Smooth muscle cell (in vitro differentiated cells): ENCODE measurements at regions not wholly inside any gene's neighbourhood (a gene's known extent, or its start where the extent isn't known, plus 50 kb on each side); places are given as distances from the start of the nearest gene placed in this dataset.

Experiments
- DNase-seq: peaks from one replicate; lab custom pipeline; 2025; ENCODE audit not compliant: unreplicated experiment; lab: John Stamatoyannopoulos, UW
- H2AFZ ChIP-seq: fragments of 200-600 bp; sonication (generic); 2 replicates; pipeline ENCODE4 v1.6.0; 2016; ENCODE audit warnings: antibody characterized with exemption, low read depth, mild to moderate bottlenecking
- H3F3A ChIP-seq: fragments of 200-600 bp; sonication (generic); 2 replicates; pipeline ENCODE4 v1.6.0; 2017; ENCODE audit warnings: antibody characterized with exemption, low read depth
- H3K27ac ChIP-seq: fragments of 200-600 bp; sonication (generic); 2 replicates; pipeline ENCODE4 v1.5.1; 2016; ENCODE audit warnings: low read depth, mild to moderate bottlenecking
- H3K27me3 ChIP-seq: fragments of 200-600 bp; sonication (generic); 2 replicates; pipeline ENCODE4 v1.6.1; 2016; ENCODE audit warnings: low read depth, mild to moderate bottlenecking
- H3K36me3 ChIP-seq: fragments of 200-600 bp; sonication (generic); 2 replicates; pipeline ENCODE4 v1.5.1; 2016; ENCODE audit warnings: low read depth
- H3K4me1 ChIP-seq: fragments of 200-600 bp; sonication (generic); 2 replicates; pipeline ENCODE4 v1.5.1; 2016; ENCODE audit warnings: low read depth
- H3K4me2 ChIP-seq: fragments of 200-600 bp; sonication (generic); 2 replicates; pipeline ENCODE4 v1.6.0; 2016; ENCODE audit warnings: mild to moderate bottlenecking
- H3K4me3 ChIP-seq: fragments of 200-600 bp; sonication (generic); 2 replicates; pipeline ENCODE4 v1.5.1; 2016; ENCODE audit warnings: mild to moderate bottlenecking
- H3K79me2 ChIP-seq: fragments of 200-600 bp; sonication (generic); 2 replicates; pipeline ENCODE4 v1.6.0; 2016; ENCODE audit warnings: low read depth, mild to moderate bottlenecking
- H3K9ac ChIP-seq: fragments of 200-600 bp; sonication (generic); 2 replicates; pipeline ENCODE4 v1.6.0; 2016; ENCODE audit warnings: low read depth
- H3K9me3 ChIP-seq: fragments of 200-600 bp; sonication (generic); replicated peaks from 2 replicates; pipeline ENCODE4 v1.5.1; 2016; ENCODE audit warnings: low read depth
- H4K20me1 ChIP-seq: fragments of 200-600 bp; sonication (generic); 2 replicates; pipeline ENCODE4 v1.6.0; 2016; ENCODE audit warnings: low read depth
- CTCF ChIP-seq: fragments of 200-600 bp; sonication (generic); IDR thresholded peaks from 2 replicates; pipeline ENCODE4 v1.5.1; 2017; ENCODE audit warnings: borderline replicate concordance, mild to moderate bottlenecking, antibody characterized with exemption; ENCODE audit not compliant: insufficient read depth, poor library complexity, severe bottlenecking
- WGBS: methylation state at CpG from one replicate; pipeline ENCODE4 v1.1.7; 2016; ENCODE audit warnings: low lambda C conversion rate; 5-methylcytosine and 5-hydroxymethylcytosine counted together

GRCh38 chr14:101065246-101065645, 161.7 kb upstream of the RTL1 start:
- no peaks in the 10 kb centered on the region for H3K79me2 ChIP-seq
- no peak overlapping the region for H3K4me3 ChIP-seq
- no peaks in the 10 kb centered on the region for H3F3A ChIP-seq
- 96% methylated on average over 27 of the region's 27 CpGs for WGBS
- H4K20me1 ChIP-seq: no peaks in the 10 kb centered on the region
- H3K27me3 ChIP-seq: no peaks in the 10 kb centered on the region
- H3K9me3 ChIP-seq: no peaks in the 10 kb centered on the region
- H3K27ac ChIP-seq: no peak overlapping the region
- no peak overlapping the region for H3K9ac ChIP-seq
- no peak for TF ChIP-seq CTCF
- no peak overlapping the region for H2AFZ ChIP-seq
- H3K4me2 ChIP-seq: no peak overlapping the region
- DNase-seq: no peak
- H3K36me3 ChIP-seq: no peaks in the 10 kb centered on the region
- no peaks in the 10 kb centered on the region for H3K4me1 ChIP-seq

- no peak overlapping the region for H3K9ac ChIP-seq
- no peaks in the 10 kb centered on the region for H3K36me3 ChIP-seq
- no peaks in the 10 kb centered on the region for H3K79me2 ChIP-seq
- WGBS: 97% methylated on average over 43 of the region's 43 CpGs
- H3F3A ChIP-seq: no peaks in the 10 kb centered on the region
- no peak overlapping the region for H2AFZ ChIP-seq
- no peak for DNase-seq
- no peak for TF ChIP-seq CTCF
- H3K4me3 ChIP-seq: no peak overlapping the region
- H3K9me3 ChIP-seq: no peaks in the 10 kb centered on the region
- H3K4me2 ChIP-seq: no peak overlapping the region
- no peaks in the 10 kb centered on the region for H4K20me1 ChIP-seq
- H3K27ac ChIP-seq: no peak overlapping the region
- no peaks in the 10 kb centered on the region for H3K27me3 ChIP-seq
- H3K4me1 ChIP-seq: no peaks in the 10 kb centered on the region
These were observed 162.5 kb upstream of the RTL1 start for GRCh38 chr14:101065696-101066694.

- H3K4me3 ChIP-seq: no peak overlapping the region
- H3K9me3 ChIP-seq: no peaks in the 10 kb centered on the region
- H2AFZ ChIP-seq: no peak overlapping the region
- WGBS: 97% methylated on average over 10 of the region's 12 CpGs
- no peak overlapping the region for H3K9ac ChIP-seq
- no peaks in the 10 kb centered on the region for H3K27me3 ChIP-seq
- no peak for DNase-seq
- no peaks in the 10 kb centered on the region for H3K79me2 ChIP-seq
- no peaks in the 10 kb centered on the region for H4K20me1 ChIP-seq
- no peak overlapping the region for H3K27ac ChIP-seq
- no peaks in the 10 kb centered on the region for H3F3A ChIP-seq
- H3K4me2 ChIP-seq: no peak overlapping the region
- no peaks in the 10 kb centered on the region for H3K36me3 ChIP-seq
- TF ChIP-seq CTCF: no peak
- H3K4me1 ChIP-seq: no peaks in the 10 kb centered on the region
These were observed 163.4 kb upstream of the RTL1 start for GRCh38 chr14:101066826-101067510.
